Caco-2 (cell line): ENCODE measurements at regions not wholly inside any gene's neighbourhood (a gene's known extent, or its start where the extent isn't known, plus 50 kb on each side); places are given as distances from the start of the nearest gene placed in this dataset.
A peak's percentile ranks its signal among the peaks of the same experiment; 100 is the strongest.

Source experiments
- BruUV-seq: library from RNA; stranded (reverse); fragments of 400-500 nt; replicated peaks from 2 replicates; lab custom pipeline; 2021; lab: Mats Ljungman, UMichigan
- CTCF ChIA-PET: fragments of 300-600 bp; sonication (Branson Sonifier 250); formaldehyde crosslinking; loops from one replicate; lab custom pipeline; 2022; ENCODE audit warnings: antibody characterized with exemption; lab: Charles Lee
- POLR2A ChIA-PET: fragments of 300-600 bp; sonication (Branson Sonifier 250); formaldehyde crosslinking; loops from one replicate; lab custom pipeline; 2022; ENCODE audit warnings: antibody characterized with exemption; lab: Charles Lee
- DNase-seq, 2 experiments: peaks; one replicate each; pipeline versions ENCODE4 v3.0.0 to v3.0.0-alpha.2; 2020 to 2022
- H3K27me3 ChIP-seq: replicated peaks from 2 replicates; pipeline ENCODE4 v1.6.0; 2011; ENCODE audit warnings: low read length; ENCODE audit not compliant: control insufficient read depth, insufficient read depth
- H3K36me3 ChIP-seq: 2 replicates; pipeline ENCODE4 v1.5.1; 2011; ENCODE audit warnings: low read length; ENCODE audit not compliant: control insufficient read depth, insufficient read depth
- H3K4me1 ChIP-seq: fragments of 250-450 bp; sonication (Bioruptor Pico); 2 replicates; pipeline ENCODE4 v1.5.1; 2020; ENCODE audit warnings: mild to moderate bottlenecking
- H3K4me3 ChIP-seq: 2 replicates; pipeline ENCODE4 v1.5.1; 2011; ENCODE audit warnings: low read depth, mild to moderate bottlenecking, control low read depth, low read length
- H3K9me3 ChIP-seq: fragments of 250-450 bp; sonication (Bioruptor Pico); 2 replicates; pipeline ENCODE4 v1.5.1; 2020; ENCODE audit warnings: mild to moderate bottlenecking, moderate library complexity
- H3K27ac Mint-ChIP-seq: one replicate; pipeline ENCODE4 v1.8.0; 2022; ENCODE audit warnings: mixed read lengths; ENCODE audit not compliant: unreplicated experiment
- H3K27me3 Mint-ChIP-seq: one replicate; pipeline ENCODE4 v1.8.0; 2022; ENCODE audit warnings: mixed read lengths; ENCODE audit not compliant: insufficient read depth, unreplicated experiment
- H3K36me3 Mint-ChIP-seq: one replicate; pipeline ENCODE4 v1.8.0; 2022; ENCODE audit warnings: mild to moderate bottlenecking, mixed read lengths; ENCODE audit not compliant: insufficient read depth, unreplicated experiment
- H3K4me1 Mint-ChIP-seq: one replicate; pipeline ENCODE4 v1.8.0; 2022; ENCODE audit warnings: low read depth, mixed read lengths; ENCODE audit not compliant: unreplicated experiment
- H3K4me3 Mint-ChIP-seq: one replicate; pipeline ENCODE4 v1.8.0; 2022; ENCODE audit warnings: mild to moderate bottlenecking, moderate library complexity, mixed read lengths; ENCODE audit not compliant: unreplicated experiment
- H3K9me3 Mint-ChIP-seq: one replicate; pipeline ENCODE4 v1.8.0; 2022; ENCODE audit warnings: mixed read lengths; ENCODE audit not compliant: unreplicated experiment
- intact Hi-C: fragments of 100-400 bp; cut with micrococcal nuclease; formaldehyde crosslinking; loops from one replicate; pipeline ENCODE4 v1.10.0; 2022; ENCODE audit not compliant: unreplicated experiment
- TF ChIP-seq, protein P1 (sequence below), 2 experiments: fragments of 200-600 bp in 1 of 2; IDR thresholded peaks; 1 replicate in 1 of 2; 2 replicates in 1 of 2; pipeline versions ENCODE4 v1.5.1 to v1.8.0; 2011 to 2022; ENCODE audit warnings: antibody characterized with exemption in 1 of 2, control low read depth in 1 of 2, inconsistent platforms in 1 of 2, low read depth in 1 of 2, low read length in 1 of 2, mild to moderate bottlenecking in 1 of 2, moderate library complexity in 1 of 2; ENCODE audit not compliant: insufficient read depth in 1 of 2, severe bottlenecking in 1 of 2, unreplicated experiment in 1 of 2

GRCh38 chr6:113649276-113649675 lies 207.9 kb upstream of the MARCKS start:
- Histone ChIP-seq H3K27me3 (no peaks in the 10 kb centered on the region), H3K4me1 (peaks cover 25% of the 10 kb centered on the region), H3K9me3 (no peaks in the 10 kb centered on the region), H3K36me3 (no peaks in the 10 kb centered on the region), H3K4me3 (no peak overlapping the region)
- Mint-ChIP-seq H3K9me3 (no peaks in the 10 kb centered on the region), H3K4me1 (peaks cover 35% of the 10 kb centered on the region), H3K27me3 (no peaks in the 10 kb centered on the region), H3K4me3 (no peak overlapping the region), H3K27ac (peak overlapping the region; percentile 55), H3K36me3 (no peaks in the 10 kb centered on the region)
- intact Hi-C loops, result no loop called here
- TF ChIP-seq, protein P1, sequence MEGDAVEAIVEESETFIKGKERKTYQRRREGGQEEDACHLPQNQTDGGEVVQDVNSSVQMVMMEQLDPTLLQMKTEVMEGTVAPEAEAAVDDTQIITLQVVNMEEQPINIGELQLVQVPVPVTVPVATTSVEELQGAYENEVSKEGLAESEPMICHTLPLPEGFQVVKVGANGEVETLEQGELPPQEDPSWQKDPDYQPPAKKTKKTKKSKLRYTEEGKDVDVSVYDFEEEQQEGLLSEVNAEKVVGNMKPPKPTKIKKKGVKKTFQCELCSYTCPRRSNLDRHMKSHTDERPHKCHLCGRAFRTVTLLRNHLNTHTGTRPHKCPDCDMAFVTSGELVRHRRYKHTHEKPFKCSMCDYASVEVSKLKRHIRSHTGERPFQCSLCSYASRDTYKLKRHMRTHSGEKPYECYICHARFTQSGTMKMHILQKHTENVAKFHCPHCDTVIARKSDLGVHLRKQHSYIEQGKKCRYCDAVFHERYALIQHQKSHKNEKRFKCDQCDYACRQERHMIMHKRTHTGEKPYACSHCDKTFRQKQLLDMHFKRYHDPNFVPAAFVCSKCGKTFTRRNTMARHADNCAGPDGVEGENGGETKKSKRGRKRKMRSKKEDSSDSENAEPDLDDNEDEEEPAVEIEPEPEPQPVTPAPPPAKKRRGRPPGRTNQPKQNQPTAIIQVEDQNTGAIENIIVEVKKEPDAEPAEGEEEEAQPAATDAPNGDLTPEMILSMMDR (IDR thresholded peaks at IDR 0.05; ENCODE audit: insufficient read depth in 1 of 2, low read depth in 1 of 2, low read length in 1 of 2, severe bottlenecking in 1 of 2, unreplicated experiment in 1 of 2), result no peak
- DNase-seq, result no peak
- ChIA-PET POLR2A (no interaction called here), CTCF (no interaction called here)
- BruUV-seq, result no TSS peak

DNA sequence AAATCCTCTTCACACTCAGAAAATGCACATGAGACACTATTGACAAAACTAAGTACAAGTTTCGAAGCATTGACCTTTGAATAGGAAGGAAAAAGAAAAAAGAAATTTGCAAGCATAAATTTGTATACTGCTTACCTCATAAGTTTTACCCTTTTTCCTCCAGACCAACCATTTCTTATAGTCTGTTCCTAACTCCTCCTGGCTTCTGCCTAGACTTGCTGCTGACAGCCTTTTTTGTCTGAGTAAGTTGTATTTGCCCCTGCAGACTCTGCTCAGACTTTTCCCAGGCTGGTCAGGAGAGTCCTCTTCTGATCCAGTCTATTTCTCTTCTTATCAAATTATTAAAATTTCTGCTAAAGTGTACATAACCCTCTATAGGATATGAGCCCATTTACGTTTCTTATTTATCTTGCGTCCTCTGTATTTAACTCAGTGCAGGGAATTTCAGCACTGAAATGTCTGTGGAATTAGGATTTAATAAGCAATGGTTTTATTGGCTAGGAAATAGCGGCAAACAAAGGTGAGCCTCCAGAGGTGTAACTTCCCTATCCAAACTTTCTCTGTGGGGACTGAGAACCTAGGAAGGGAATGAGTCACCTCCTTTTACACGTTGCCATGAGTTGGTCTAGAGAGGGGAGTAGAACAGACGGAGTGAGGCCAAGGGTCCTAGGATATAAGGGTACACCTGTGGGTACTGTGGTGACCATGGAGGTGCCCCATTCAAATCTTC lies 207.1 kb upstream of the MARCKS start:
- TF ChIP-seq, protein P1 (IDR thresholded peaks at IDR 0.05; ENCODE audit: insufficient read depth in 1 of 2, low read depth in 1 of 2, low read length in 1 of 2, severe bottlenecking in 1 of 2, unreplicated experiment in 1 of 2), result no peak
- no peak overlapping the region for H3K4me3 ChIP-seq
- ChIA-PET CTCF (no interaction called here), POLR2A (no interaction called here)
- Mint-ChIP-seq H3K27me3 (no peaks in the 10 kb centered on the region), H3K4me3 (no peak overlapping the region), H3K4me1 (peaks cover 35% of the 10 kb centered on the region), H3K9me3 (no peaks in the 10 kb centered on the region), H3K27ac (peak overlapping the region; percentile 86), H3K36me3 (no peaks in the 10 kb centered on the region)
- H3K9me3 ChIP-seq, result no peaks in the 10 kb centered on the region
- H3K27me3 ChIP-seq, result no peaks in the 10 kb centered on the region
- H3K36me3 ChIP-seq, result no peaks in the 10 kb centered on the region
- no peak for DNase-seq
- BruUV-seq, result no TSS peak
- intact Hi-C loops, result no loop called here
- H3K4me1 ChIP-seq, result peaks cover 18% of the 10 kb centered on the region

GRCh38 chr6:113650610-113650979 lies 206.6 kb upstream of the MARCKS start:
- Mint-ChIP-seq H3K27me3 (no peaks in the 10 kb centered on the region), H3K9me3 (no peaks in the 10 kb centered on the region), H3K36me3 (no peaks in the 10 kb centered on the region), H3K4me1 (peaks cover 35% of the 10 kb centered on the region), H3K4me3 (no peak overlapping the region), H3K27ac (peak overlapping the region; percentile 86)
- no peak for DNase-seq
- TF ChIP-seq, protein P1 (IDR thresholded peaks at IDR 0.05; ENCODE audit: insufficient read depth in 1 of 2, low read depth in 1 of 2, low read length in 1 of 2, severe bottlenecking in 1 of 2, unreplicated experiment in 1 of 2), result no peak
- no TSS peak for BruUV-seq
- intact Hi-C loops, result no loop called here
- ChIA-PET POLR2A (no interaction called here), CTCF (no interaction called here)
- H3K27me3 ChIP-seq, result no peaks in the 10 kb centered on the region
- no peak overlapping the region for H3K4me3 ChIP-seq
- no peaks in the 10 kb centered on the region for H3K36me3 ChIP-seq
- no peaks in the 10 kb centered on the region for H3K9me3 ChIP-seq
- H3K4me1 ChIP-seq, result peaks cover 12% of the 10 kb centered on the region
